GM06990 (cell line): ENCODE measurements at regions not wholly inside any gene's neighbourhood (a gene's known extent, or its start where the extent isn't known, plus 50 kb on each side); places are given as distances from the start of the nearest gene placed in this dataset.

Experiments
- DNase-seq: peaks from one replicate; pipeline ENCODE4 v3.0.0-alpha.2; 2011; ENCODE audit not compliant: insufficient read length; ENCODE audit errors: extremely low read depth
- H3K27me3 ChIP-seq: replicated peaks from 2 replicates; pipeline ENCODE4 v1.6.0; 2011; ENCODE audit warnings: low read length; ENCODE audit not compliant: control insufficient read depth, insufficient read depth
- H3K36me3 ChIP-seq: 2 replicates; pipeline ENCODE4 v1.5.1; 2011; ENCODE audit warnings: low read length; ENCODE audit not compliant: control insufficient read depth, insufficient read depth
- H3K4me3 ChIP-seq: replicated peaks from 2 replicates; pipeline ENCODE4 v1.5.1; 2011; ENCODE audit warnings: low read depth, mild to moderate bottlenecking, control low read depth, low read length
- CTCF ChIP-seq: IDR thresholded peaks from 2 replicates; pipeline ENCODE4 v1.5.1; 2011; ENCODE audit warnings: low read length, control low read depth, mild to moderate bottlenecking, inconsistent platforms; ENCODE audit not compliant: insufficient read depth, poor library complexity, severe bottlenecking

GRCh38 chr7:90081621-90082020, 72.6 kb upstream of the STEAP1 start:
- Histone ChIP-seq H3K4me3 (no peak overlapping the region), H3K36me3 (no peaks in the 10 kb centered on the region), H3K27me3 (no peaks in the 10 kb centered on the region)
- no peak for TF ChIP-seq CTCF
- no peak for DNase-seq

GRCh38 chr7:90092506-90092905, 61.8 kb upstream of the STEAP1 start:
- no peak for TF ChIP-seq CTCF
- DNase-seq, result no peak
- Histone ChIP-seq H3K36me3 (no peaks in the 10 kb centered on the region), H3K4me3 (no peak overlapping the region), H3K27me3 (no peaks in the 10 kb centered on the region)

- no peaks in the 10 kb centered on the region for H3K27me3 ChIP-seq
- H3K4me3 ChIP-seq, result no peak overlapping the region
- H3K36me3 ChIP-seq, result no peaks in the 10 kb centered on the region
- no peak for DNase-seq
- no peak for TF ChIP-seq CTCF
Measured at GRCh38 chr7:90094030-90094429, 60.2 kb upstream of the STEAP1 start.
